Peyer's patch (tissue), 4 donors: ENCODE measurements at regions not wholly inside any gene's neighbourhood (a gene's known extent, or its start where the extent isn't known, plus 50 kb on each side); places are given as distances from the start of the nearest gene placed in this dataset.

Experiments
- DNase-seq, 3 donors: peaks; one replicate each; pipeline ENCODE4 v3.0.0-alpha.2; 2017 to 2019
- H3K27ac ChIP-seq, 4 donors: fragments of 200-600 bp; sonication (generic); one replicate each; pipeline ENCODE4 v1.5.1; 2016 to 2019
- H3K27me3 ChIP-seq, 2 donors: fragments of 200-600 bp; sonication (generic); one replicate each; pipeline ENCODE4 v1.5.1; 2019
- H3K36me3 ChIP-seq, 3 donors: fragments of 200-600 bp; sonication (generic); one replicate each; pipeline ENCODE4 v1.5.1; 2016 to 2019
- H3K4me1 ChIP-seq, 4 donors: fragments of 200-600 bp; sonication (generic); one replicate each; pipeline ENCODE4 v1.5.1; 2016 to 2019
- H3K4me3 ChIP-seq, 4 donors: fragments of 200-600 bp; sonication (generic); 1 replicate in 3 of 4; 2 replicates in 1 of 4; pipeline ENCODE4 v1.5.1; 2016 to 2019; ENCODE audit warnings: mild to moderate bottlenecking in 1 of 4
- H3K9me3 ChIP-seq, 4 donors: fragments of 200-600 bp; sonication (generic); one replicate each; pipeline ENCODE4 v1.5.1; 2016 to 2019; ENCODE audit warnings: mild to moderate bottlenecking in 1 of 4
- CTCF ChIP-seq, 6 experiments: fragments of 450-650 bp in 4 of 6; fragments of 200-600 bp in 2 of 6; sonication (generic) in 1 of 6; IDR thresholded peaks; one replicate each; pipeline ENCODE4 v1.5.1; 2017 to 2019; ENCODE audit warnings: antibody characterized with exemption in 6 of 6, mild to moderate bottlenecking in 3 of 6, moderate library complexity in 1 of 6
- POLR2A ChIP-seq, 2 donors: fragments of 450-650 bp; IDR thresholded peaks; one replicate each; pipeline ENCODE4 v1.5.1; 2017; ENCODE audit warnings: antibody characterized with exemption in 2 of 2, mild to moderate bottlenecking in 2 of 2, moderate library complexity in 2 of 2

- no peak for DNase-seq
- Histone ChIP-seq H3K9me3 (peaks cover 0 to 11% (median 4%) of the 10 kb centered on the region in 4 donors), H3K36me3 (no peaks in the 10 kb centered on the region), H3K27ac (no peak overlapping the region), H3K27me3 (no peaks in the 10 kb centered on the region), H3K4me3 (no peak overlapping the region), H3K4me1 (no peaks in the 10 kb centered on the region)
- TF ChIP-seq POLR2A (IDR thresholded peaks at IDR 0.05) (no peak), CTCF (IDR thresholded peaks at IDR 0.05) (no peak)
Measured at GRCh38 chr16:35452471-35452870, 1993.1 kb downstream of the TP53TG3F start.

- no peak overlapping the region for H3K4me3 ChIP-seq
Measured at GRCh38 chr16:35463358-35463757, 2003.9 kb downstream of the TP53TG3F start.

GRCh38 chr16:35480361-35480760 is 2020.9 kb downstream of the TP53TG3F start:
- DNase-seq = no peak
- Histone ChIP-seq H3K4me3 (no peak overlapping the region), H3K27me3 (no peaks in the 10 kb centered on the region), H3K27ac (no peak overlapping the region), H3K4me1 (no peaks in the 10 kb centered on the region), H3K9me3 (no peaks in the 10 kb centered on the region), H3K36me3 (no peaks in the 10 kb centered on the region)
- no peak for TF ChIP-seq CTCF (IDR thresholded peaks at IDR 0.05)
- TF ChIP-seq POLR2A (IDR thresholded peaks at IDR 0.05) = no peak

More at GRCh38 chr16:35463358-35463757, 2003.9 kb downstream of the TP53TG3F start:
- H3K4me1 ChIP-seq = no peaks in the 10 kb centered on the region
- no peak for DNase-seq
- H3K27ac ChIP-seq = no peak overlapping the region
- no peaks in the 10 kb centered on the region for H3K27me3 ChIP-seq
- H3K9me3 ChIP-seq = no peaks in the 10 kb centered on the region
- H3K36me3 ChIP-seq = no peaks in the 10 kb centered on the region
- TF ChIP-seq POLR2A (IDR thresholded peaks at IDR 0.05) = no peak
- TF ChIP-seq CTCF (IDR thresholded peaks at IDR 0.05) = no peak

GRCh38 chr16:35480988-35481387 is 2021.6 kb downstream of the TP53TG3F start:
- H3K27me3 ChIP-seq = no peaks in the 10 kb centered on the region
- H3K36me3 ChIP-seq = no peaks in the 10 kb centered on the region
- no peaks in the 10 kb centered on the region for H3K9me3 ChIP-seq
- H3K4me3 ChIP-seq = no peak overlapping the region
- no peak for DNase-seq
- H3K27ac ChIP-seq = no peak overlapping the region
- no peaks in the 10 kb centered on the region for H3K4me1 ChIP-seq
- TF ChIP-seq CTCF (IDR thresholded peaks at IDR 0.05) (no peak), POLR2A (IDR thresholded peaks at IDR 0.05) (no peak)

GRCh38 chr16:35485915-35486314 is 2026.5 kb downstream of the TP53TG3F start:
- H3K4me3 ChIP-seq = no peak overlapping the region
- H3K27ac ChIP-seq = no peak overlapping the region
- no peaks in the 10 kb centered on the region for H3K36me3 ChIP-seq
- no peak for DNase-seq
- no peaks in the 10 kb centered on the region for H3K4me1 ChIP-seq
- no peaks in the 10 kb centered on the region for H3K27me3 ChIP-seq
- H3K9me3 ChIP-seq = no peaks in the 10 kb centered on the region
- no peak for TF ChIP-seq POLR2A (IDR thresholded peaks at IDR 0.05)

- Histone ChIP-seq H3K4me3 (no peak overlapping the region), H3K27me3 (no peaks in the 10 kb centered on the region), H3K9me3 (no peaks in the 10 kb centered on the region), H3K27ac (no peak overlapping the region), H3K4me1 (no peaks in the 10 kb centered on the region), H3K36me3 (no peaks in the 10 kb centered on the region)
- no peak for DNase-seq
- TF ChIP-seq CTCF (IDR thresholded peaks at IDR 0.05) (no peak), POLR2A (IDR thresholded peaks at IDR 0.05) (no peak)
Measured at GRCh38 chr16:35492225-35492624, 2032.8 kb downstream of the TP53TG3F start.
